SK-N-SH (cell line): ENCODE measurements at regions not wholly inside any gene's neighbourhood (a gene's known extent, or its start where the extent isn't known, plus 50 kb on each side); places are given as distances from the start of the nearest gene placed in this dataset.

Experiments
- CTCF ChIA-PET: fragments of 300-600, 350-600 bp; formaldehyde crosslinking; extraction: SDS; loops from one replicate; lab custom pipeline; 2021; lab: Yijun Ruan, JAX
- POLR2A ChIA-PET: fragments of 350-600 bp; sonication (Branson Sonifier 250); formaldehyde crosslinking; extraction: SDS; loops from one replicate; lab custom pipeline; 2020; ENCODE audit warnings: antibody characterized with exemption, inconsistent platforms; lab: Yijun Ruan, JAX
- DNase-seq: peaks from one replicate; pipeline ENCODE4 v3.0.0; 2012
- H2AFZ ChIP-seq: fragments of 200-600 bp; sonication (generic); 2 replicates; pipeline ENCODE4 v1.8.1; 2016; ENCODE audit warnings: antibody characterized with exemption, mild to moderate bottlenecking, low read depth
- H3F3A ChIP-seq: fragments of 200-600 bp; sonication (generic); replicated peaks from 2 replicates; pipeline ENCODE3; 2016; ENCODE audit warnings: antibody characterized with exemption, mild to moderate bottlenecking; ENCODE audit not compliant: insufficient read depth
- H3K27ac ChIP-seq, 2 experiments: fragments of 200-500 bp in 1 of 2; fragments of 200-600 bp in 1 of 2; sonication (Bioruptor generic) in 1 of 2; sonication (generic), shearing (Covaris generic) in 1 of 2; 2 replicates each; pipeline versions ENCODE4 v1.5.1 to v1.6.1; 2014 to 2016; ENCODE audit warnings: low read depth in 2 of 2, inconsistent platforms in 1 of 2, low read length in 1 of 2, mild to moderate bottlenecking in 1 of 2, mixed read lengths in 1 of 2
- H3K27me3 ChIP-seq: fragments of 200-600 bp; sonication (generic), shearing (Covaris generic); 2 replicates; pipeline ENCODE4 v1.6.1; 2016; ENCODE audit warnings: mixed run types; ENCODE audit not compliant: insufficient read depth
- H3K36me3 ChIP-seq, 2 experiments: fragments of 200-500 bp in 1 of 2; fragments of 200-600 bp in 1 of 2; sonication (Bioruptor generic) in 1 of 2; sonication (generic) in 1 of 2; replicated peaks in 1 of 2; 2 replicates each; pipeline versions ENCODE3 to v1.5.1; 2014 to 2016; ENCODE audit warnings: low read length in 1 of 2, mild to moderate bottlenecking in 1 of 2; ENCODE audit not compliant: insufficient read depth in 2 of 2, control insufficient read depth in 1 of 2
- H3K4me1 ChIP-seq, 2 experiments: fragments of 200-500 bp in 1 of 2; fragments of 200-600 bp in 1 of 2; sonication (Bioruptor generic) in 1 of 2; sonication (generic), shearing (Covaris generic) in 1 of 2; 2 replicates each; pipeline versions ENCODE4 v1.5.1 to v1.6.1; 2014 to 2016; ENCODE audit warnings: low read depth in 1 of 2, low read length in 1 of 2, mixed run types in 1 of 2; ENCODE audit not compliant: insufficient read depth in 2 of 2, control insufficient read depth in 1 of 2
- H3K4me2 ChIP-seq: fragments of 200-600 bp; sonication (generic), shearing (Covaris generic); 2 replicates; pipeline ENCODE4 v1.6.1; 2017; ENCODE audit warnings: mixed run types
- H3K4me3 ChIP-seq, 2 experiments: fragments of 200-500 bp in 1 of 2; fragments of 200-600 bp in 1 of 2; sonication (Bioruptor generic) in 1 of 2; sonication (generic), shearing (Covaris generic) in 1 of 2; 2 replicates each; pipeline versions ENCODE4 v1.5.1 to v1.8.1; 2014 to 2016; ENCODE audit warnings: low read depth in 2 of 2, inconsistent platforms in 1 of 2, low read length in 1 of 2, mild to moderate bottlenecking in 1 of 2, mixed read lengths in 1 of 2, moderate library complexity in 1 of 2
- H3K79me2 ChIP-seq: fragments of 200-600 bp; sonication (generic); 2 replicates; pipeline ENCODE4 v1.8.1; 2017; ENCODE audit warnings: mild to moderate bottlenecking; ENCODE audit not compliant: insufficient read depth
- H3K9ac ChIP-seq: fragments of 200-600 bp; sonication (generic); 2 replicates; pipeline ENCODE4 v1.6.1; 2017; ENCODE audit warnings: mixed run types
- H3K9me2 ChIP-seq: fragments of 200-600 bp; sonication (generic); 2 replicates; pipeline ENCODE4 v1.6.1; 2017; ENCODE audit warnings: mixed run types
- H3K9me3 ChIP-seq: fragments of 200-600 bp; sonication (generic); 2 replicates; pipeline ENCODE4 v1.6.1; 2017; ENCODE audit warnings: mixed run types, mild to moderate bottlenecking, moderate library complexity
- H4K20me1 ChIP-seq: fragments of 200-600 bp; sonication (generic); 2 replicates; pipeline ENCODE4 v1.6.1; 2017; ENCODE audit warnings: mild to moderate bottlenecking, mixed run types; ENCODE audit not compliant: insufficient read depth
- ELF1 ChIP-seq: IDR thresholded peaks from 2 replicates; pipeline ENCODE4 v1.4.0; 2012
- EP300 ChIP-seq, 2 experiments: IDR thresholded peaks; 2 replicates each; pipeline versions ENCODE4 v1.4.0 to v1.6.1; 2012; ENCODE audit warnings: borderline replicate concordance in 1 of 2, low read depth in 1 of 2, low read length in 1 of 2
- GATA2 ChIP-seq: sonication (generic); formaldehyde crosslinking; IDR thresholded peaks from 2 replicates; pipeline ENCODE4 v1.5.0; 2020; ENCODE audit warnings: mild to moderate bottlenecking, missing genetic modification reagents
- JUND ChIP-seq: IDR thresholded peaks from 2 replicates; pipeline ENCODE4 v1.4.0; 2012
- NFIC ChIP-seq: IDR thresholded peaks from 2 replicates; pipeline ENCODE4 v1.4.0; 2012; ENCODE audit warnings: borderline replicate concordance
- NRF1 ChIP-seq: IDR thresholded peaks from 2 replicates; pipeline ENCODE4 v1.6.1; 2012; ENCODE audit warnings: low read depth, mild to moderate bottlenecking, low read length
- PBX3 ChIP-seq: IDR thresholded peaks from 2 replicates; pipeline ENCODE4; 2012
- REST ChIP-seq: IDR thresholded peaks from 2 replicates; pipeline ENCODE4 v1.6.1; 2012; ENCODE audit warnings: mild to moderate bottlenecking, low read depth, low read length, moderate library complexity
- TEAD4 ChIP-seq: IDR thresholded peaks from 2 replicates; pipeline ENCODE4 v1.4.0; 2012; ENCODE audit warnings: mild to moderate bottlenecking, borderline replicate concordance; ENCODE audit not compliant: insufficient read depth
- USF1 ChIP-seq: IDR thresholded peaks from 2 replicates; pipeline ENCODE4 v1.4.0; 2012; ENCODE audit warnings: low read depth, borderline replicate concordance
- USF2 ChIP-seq: fragments of 150-350 bp; IDR thresholded peaks from 2 replicates; pipeline ENCODE4 v1.6.1; 2017; ENCODE audit warnings: antibody characterized with exemption, low read length, low read depth, borderline replicate concordance
- ZBTB33 ChIP-seq: IDR thresholded peaks from 2 replicates; pipeline ENCODE4 v1.4.0; 2012; ENCODE audit warnings: low read depth, borderline replicate concordance
- WGBS: methylation state at CpG from one replicate; pipeline ENCODE4 v1.1.6; 2017; ENCODE audit warnings: low lambda C conversion rate; 5-methylcytosine and 5-hydroxymethylcytosine counted together

- H3K36me3 ChIP-seq = no peaks in the 10 kb centered on the region
- no peak for DNase-seq
- POLR2A ChIA-PET = no interaction called here
- H3F3A ChIP-seq = no peaks in the 10 kb centered on the region
- 7% methylated on average over 4 of the region's 4 CpGs for WGBS
- no peak overlapping the region for H3K27ac ChIP-seq
- no peaks in the 10 kb centered on the region for H4K20me1 ChIP-seq
- no peaks in the 10 kb centered on the region for H3K27me3 ChIP-seq
- no peak overlapping the region for H2AFZ ChIP-seq
- CTCF ChIA-PET = no interaction called here
- no peaks in the 10 kb centered on the region for H3K9me2 ChIP-seq
- no peaks in the 10 kb centered on the region for H3K9me3 ChIP-seq
- TF ChIP-seq ZBTB33 (no peak), REST (no peak), JUND (no peak), USF2 (no peak)
- H3K79me2 ChIP-seq = no peaks in the 10 kb centered on the region
- no peak overlapping the region for H3K4me3 ChIP-seq
- H3K4me2 ChIP-seq = no peak overlapping the region
- H3K4me1 ChIP-seq = no peaks in the 10 kb centered on the region
- no peak overlapping the region for H3K9ac ChIP-seq
These were observed 1894.4 kb upstream of the LRRTM1 start for GRCh38 chr2:82198809-82199492.

GRCh38 chr2:82182270-82182669 is 1877.7 kb upstream of the LRRTM1 start:
- Histone ChIP-seq H2AFZ (no peak overlapping the region), H3K27ac (no peak overlapping the region), H3K79me2 (no peaks in the 10 kb centered on the region), H3K4me3 (no peak overlapping the region), H3K9me2 (no peaks in the 10 kb centered on the region), H3K36me3 (no peaks in the 10 kb centered on the region), H3K4me1 (no peaks in the 10 kb centered on the region), H3F3A (no peaks in the 10 kb centered on the region), H3K9me3 (no peaks in the 10 kb centered on the region), H3K27me3 (no peaks in the 10 kb centered on the region), H3K4me2 (no peak overlapping the region), H4K20me1 (no peaks in the 10 kb centered on the region), H3K9ac (no peak overlapping the region)
- CTCF ChIA-PET = interaction anchor here (0.6 to 1.0 kb wide), 2 partner anchors 15 to 36 kb away, joined by 3 read pairs; no protein-coding TSS in a partner anchor
- no peak for DNase-seq
- POLR2A ChIA-PET = no interaction called here
- no peak for TF ChIP-seq GATA2 (CRISPR knock-in tag)
- no peak for TF ChIP-seq NFIC
- TF ChIP-seq EP300 (IDR thresholded peaks at IDR 0.05; ENCODE audit: borderline replicate concordance in 1 of 2, low read depth in 1 of 2, low read length in 1 of 2) = no peak
- no peak for TF ChIP-seq REST
- TF ChIP-seq USF1 = no peak
- no peak for TF ChIP-seq PBX3
- TF ChIP-seq ELF1 = no peak
- no peak for TF ChIP-seq TEAD4
- TF ChIP-seq NRF1 = no peak
